ENCODE measurements at regions not wholly inside any gene's neighbourhood (a gene's known extent, or its start where the extent isn't known, plus 50 kb on each side); places are given as distances from the start of the nearest gene placed in this dataset.

DNA sequence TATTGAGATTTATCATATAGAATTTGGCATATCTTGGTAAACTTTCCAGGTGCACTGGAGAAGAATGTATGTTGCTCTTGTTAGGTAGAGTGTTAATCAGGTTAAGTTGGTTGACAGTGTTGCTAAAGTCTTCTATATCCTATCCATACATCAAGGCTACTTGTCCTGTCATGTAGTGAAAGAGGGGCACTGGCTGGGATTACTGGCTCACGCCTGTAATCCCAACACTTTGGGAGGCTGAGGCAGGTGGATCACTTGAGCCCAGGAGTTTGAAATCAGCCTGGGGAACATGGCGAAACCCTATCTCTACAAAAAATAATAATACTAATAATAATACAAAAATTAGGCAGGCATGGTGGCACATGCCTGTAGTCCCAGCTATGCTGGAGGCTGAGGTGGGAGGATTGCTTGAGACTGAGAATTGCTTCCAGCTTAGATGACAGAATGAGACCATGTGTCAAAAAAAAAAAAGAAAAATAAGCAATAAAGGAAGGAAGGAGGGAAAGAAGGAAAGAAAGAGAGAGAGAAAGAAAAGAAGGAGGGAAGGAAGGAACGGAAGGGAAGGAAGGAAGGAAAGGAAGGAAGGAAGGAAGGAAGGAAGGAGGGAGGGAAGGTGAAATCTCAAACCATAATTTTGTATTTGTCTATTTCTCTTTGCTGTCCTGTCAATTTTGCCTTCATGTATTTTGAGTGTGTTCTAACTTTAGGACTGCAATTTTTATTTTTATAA is 57.4 kb upstream of the IQSEC1 start:
- no peak for TF ChIP-seq POLR2A (IDR thresholded peaks at IDR 0.05)
- TF ChIP-seq, protein P1, sequence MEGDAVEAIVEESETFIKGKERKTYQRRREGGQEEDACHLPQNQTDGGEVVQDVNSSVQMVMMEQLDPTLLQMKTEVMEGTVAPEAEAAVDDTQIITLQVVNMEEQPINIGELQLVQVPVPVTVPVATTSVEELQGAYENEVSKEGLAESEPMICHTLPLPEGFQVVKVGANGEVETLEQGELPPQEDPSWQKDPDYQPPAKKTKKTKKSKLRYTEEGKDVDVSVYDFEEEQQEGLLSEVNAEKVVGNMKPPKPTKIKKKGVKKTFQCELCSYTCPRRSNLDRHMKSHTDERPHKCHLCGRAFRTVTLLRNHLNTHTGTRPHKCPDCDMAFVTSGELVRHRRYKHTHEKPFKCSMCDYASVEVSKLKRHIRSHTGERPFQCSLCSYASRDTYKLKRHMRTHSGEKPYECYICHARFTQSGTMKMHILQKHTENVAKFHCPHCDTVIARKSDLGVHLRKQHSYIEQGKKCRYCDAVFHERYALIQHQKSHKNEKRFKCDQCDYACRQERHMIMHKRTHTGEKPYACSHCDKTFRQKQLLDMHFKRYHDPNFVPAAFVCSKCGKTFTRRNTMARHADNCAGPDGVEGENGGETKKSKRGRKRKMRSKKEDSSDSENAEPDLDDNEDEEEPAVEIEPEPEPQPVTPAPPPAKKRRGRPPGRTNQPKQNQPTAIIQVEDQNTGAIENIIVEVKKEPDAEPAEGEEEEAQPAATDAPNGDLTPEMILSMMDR (IDR thresholded peaks at IDR 0.05), result no peak
